GM12873 (cell line): ENCODE measurements at regions not wholly inside any gene's neighbourhood (a gene's known extent, or its start where the extent isn't known, plus 50 kb on each side); places are given as distances from the start of the nearest gene placed in this dataset.

Experiments
- CTCF ChIP-seq: IDR thresholded peaks from 2 replicates; pipeline ENCODE4 v1.5.1; 2012; ENCODE audit warnings: low read depth, mild to moderate bottlenecking, moderate library complexity, low read length, control low read depth; ENCODE audit not compliant: insufficient read depth; ENCODE audit errors: missing control alignments

DNA sequence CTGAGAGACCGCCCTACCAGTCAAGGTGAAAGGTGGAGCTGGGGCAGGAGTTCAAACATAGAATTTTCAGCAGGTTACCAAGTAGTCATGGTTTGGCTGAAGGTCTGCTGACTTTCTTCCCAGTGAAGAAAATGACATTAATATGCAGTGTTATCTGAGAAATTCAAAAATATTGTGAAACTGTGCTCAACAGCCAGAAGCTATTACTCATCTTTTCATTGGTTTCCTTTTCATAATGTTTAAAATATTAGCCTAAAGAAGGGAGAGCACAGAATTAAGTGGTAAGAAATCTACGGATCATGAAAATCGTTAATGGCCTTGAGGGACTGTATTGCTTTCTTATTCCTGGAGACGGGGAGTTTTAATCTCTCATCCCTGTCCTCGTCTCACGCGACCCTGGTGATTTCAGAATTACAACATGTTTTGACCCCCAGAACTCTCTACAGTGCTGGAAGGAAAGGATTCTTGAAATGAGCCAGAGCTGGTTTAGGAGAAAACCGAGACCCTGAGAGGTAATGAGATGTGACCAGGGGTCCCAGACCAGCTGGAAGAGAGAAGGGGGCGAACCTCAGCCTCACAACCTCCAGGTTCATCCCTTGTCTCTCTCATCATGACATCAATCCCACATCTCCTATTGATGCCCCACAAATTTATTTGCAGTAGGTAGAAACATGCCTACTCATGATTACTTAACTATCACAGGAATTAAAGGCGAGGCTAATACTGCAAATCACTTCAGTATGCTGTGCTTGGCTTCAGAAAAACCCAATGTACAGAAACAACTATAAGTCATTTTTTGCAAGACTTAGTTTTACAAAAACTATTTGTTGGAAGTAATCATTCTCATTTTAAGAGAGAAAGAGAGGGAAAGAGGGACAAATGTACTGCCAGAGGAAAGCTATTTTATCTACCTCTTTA is 209.5 kb downstream of the FNDC1 start:
- TF ChIP-seq CTCF = no peak

GRCh38 chr6:159376516-159377158 is 207.4 kb downstream of the FNDC1 start:
- TF ChIP-seq CTCF = no peak

GRCh38 chr6:159375014-159375413 is 205.8 kb downstream of the FNDC1 start:
- TF ChIP-seq CTCF = no peak

DNA sequence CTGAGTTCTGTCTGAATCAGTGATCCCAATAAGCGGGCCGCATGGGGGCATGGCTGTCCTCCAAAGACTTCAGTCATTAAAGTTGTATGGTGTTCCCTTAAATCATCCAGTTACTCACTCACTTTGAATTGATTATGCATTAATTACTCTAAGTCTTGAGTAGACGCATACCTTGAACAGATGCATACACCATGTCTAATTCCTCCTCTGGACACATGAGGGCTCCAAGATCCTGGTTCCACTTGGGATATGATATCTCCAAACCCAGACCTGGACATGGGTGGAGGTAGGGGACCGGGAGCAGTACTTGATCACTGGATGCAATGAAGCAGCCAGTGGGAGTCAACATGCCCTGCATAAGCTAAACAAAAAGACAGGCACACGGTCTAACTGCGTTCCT is 204.5 kb downstream of the FNDC1 start:
- no peak for TF ChIP-seq CTCF

DNA sequence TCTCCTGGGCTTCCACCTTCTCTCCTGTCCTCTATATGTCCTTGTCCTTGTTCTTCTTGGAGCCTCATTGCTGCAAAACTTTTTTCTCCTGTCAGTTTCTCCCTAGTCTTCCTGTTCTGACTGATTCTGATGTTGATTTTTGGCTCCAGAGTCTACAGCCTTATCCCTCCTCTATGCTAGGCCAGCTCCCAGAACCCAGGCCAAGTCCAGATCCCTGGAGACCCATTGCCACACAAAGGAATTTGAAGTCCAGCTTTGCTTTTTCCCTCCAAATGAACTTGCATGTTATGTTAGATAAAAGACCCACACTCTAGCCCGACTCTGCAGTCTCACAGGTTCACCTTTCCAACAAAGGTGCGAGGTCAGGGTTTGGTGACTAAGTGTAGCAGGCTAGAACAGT is 203.1 kb downstream of the FNDC1 start:
- no peak for TF ChIP-seq CTCF

- no peak for TF ChIP-seq CTCF
These were observed 191.1 kb downstream of the FNDC1 start for GRCh38 chr6:159360306-159360705.

GRCh38 chr6:159359581-159360297 is 190.5 kb downstream of the FNDC1 start:
- TF ChIP-seq CTCF = no peak
